WI38 (cell line): ENCODE measurements at regions not wholly inside any gene's neighbourhood (a gene's known extent, or its start where the extent isn't known, plus 50 kb on each side); places are given as distances from the start of the nearest gene placed in this dataset.

ENCODE experiments used
- H3K4me3 ChIP-seq: 2 replicates; pipeline ENCODE4 v1.5.1; 2011; ENCODE audit warnings: low read depth, mild to moderate bottlenecking, control low read depth, low read length
- CTCF ChIP-seq: IDR thresholded peaks from 2 replicates; pipeline ENCODE4 v1.5.1; 2012; ENCODE audit warnings: low read depth, mild to moderate bottlenecking, control low read depth, low read length

GRCh38 chr16:35449663-35450062 is 1990.3 kb downstream of the TP53TG3F start:
- H3K4me3 ChIP-seq: no peak overlapping the region
- no peak for TF ChIP-seq CTCF

- no peak overlapping the region for H3K4me3 ChIP-seq
- TF ChIP-seq CTCF: no peak
These were observed 1991.2 kb downstream of the TP53TG3F start for GRCh38 chr16:35450648-35451047.

- no peak overlapping the region for H3K4me3 ChIP-seq
- TF ChIP-seq CTCF: no peak
These were observed 1993.1 kb downstream of the TP53TG3F start for GRCh38 chr16:35452471-35452870.

GRCh38 chr16:35463358-35463757 is 2003.9 kb downstream of the TP53TG3F start:
- no peak overlapping the region for H3K4me3 ChIP-seq
- TF ChIP-seq CTCF: no peak

GRCh38 chr16:35480361-35480760 is 2020.9 kb downstream of the TP53TG3F start:
- no peak for TF ChIP-seq CTCF
- H3K4me3 ChIP-seq: no peak overlapping the region

- TF ChIP-seq CTCF: no peak
- no peak overlapping the region for H3K4me3 ChIP-seq
These were observed 2021.6 kb downstream of the TP53TG3F start for GRCh38 chr16:35480988-35481387.

- H3K4me3 ChIP-seq: no peak overlapping the region
- no peak for TF ChIP-seq CTCF
These were observed 2026.5 kb downstream of the TP53TG3F start for GRCh38 chr16:35485915-35486314.
